Nucleus accumbens (tissue), 56 donors: ENCODE measurements at regions not wholly inside any gene's neighbourhood (a gene's known extent, or its start where the extent isn't known, plus 50 kb on each side); places are given as distances from the start of the nearest gene placed in this dataset.
"Not testable (repeated sequence)": the region's sequence is repeated elsewhere in the genome, so short reads cannot be mapped to it uniquely, and the experiment has no call there.

Source experiments
- DNase-seq, 56 donors: peaks; one replicate each; lab custom pipeline; 2025; lab: John Stamatoyannopoulos, UW

- DNase-seq: no peak
Observed at GRCh38 chr7:46776790-46777189, 805.1 kb downstream of the TNS3 start.

GRCh38 chr7:46775776-46776175 lies 806.1 kb downstream of the TNS3 start:
- DNase-seq: no peak

GRCh38 chr7:46775020-46775419 lies 806.9 kb downstream of the TNS3 start:
- no peak for DNase-seq

GRCh38 chr7:46774515-46774914 lies 807.4 kb downstream of the TNS3 start:
- DNase-seq: no peak

- no peak for DNase-seq
Observed at GRCh38 chr7:46772776-46773175, 809.1 kb downstream of the TNS3 start.

- no peak for DNase-seq
Observed at GRCh38 chr7:46767071-46767470, 814.8 kb downstream of the TNS3 start.

- no peak for DNase-seq
Observed at GRCh38 chr7:46764100-46764936, 817.6 kb downstream of the TNS3 start.

- DNase-seq: no peak
Observed at GRCh38 chr7:46763344-46763743, 818.6 kb downstream of the TNS3 start.

GRCh38 chr7:46759711-46760480 lies 822.0 kb downstream of the TNS3 start:
- DNase-seq: no peak

- DNase-seq: no peak
Observed at GRCh38 chr7:46756996-46757395, 824.9 kb downstream of the TNS3 start.

- no peak for DNase-seq
Observed at GRCh38 chr7:46756256-46756655, 825.7 kb downstream of the TNS3 start.

GRCh38 chr7:46755120-46756034 lies 826.5 kb downstream of the TNS3 start:
- no peak for DNase-seq

- DNase-seq: no peak
Observed at GRCh38 chr7:46754140-46754720, 827.7 kb downstream of the TNS3 start.

- no peak for DNase-seq
Observed at GRCh38 chr7:46753662-46754061, 828.2 kb downstream of the TNS3 start.

- DNase-seq: no peak
Observed at GRCh38 chr7:46752881-46753366, 829.0 kb downstream of the TNS3 start.

- not testable (repeated sequence) for DNase-seq
Observed at GRCh38 chr7:46751927-46752723, 829.8 kb downstream of the TNS3 start.

GRCh38 chr7:46751471-46751870 lies 830.4 kb upstream of the IGFBP3 start:
- DNase-seq: peak in 4 of 56 donors; percentile 3 to 11 (median 6)

- no peak for DNase-seq
Observed at GRCh38 chr7:46750321-46750865, 829.3 kb upstream of the IGFBP3 start.
